22Rv1 (cell line): ENCODE measurements at regions not wholly inside any gene's neighbourhood (a gene's known extent, or its start where the extent isn't known, plus 50 kb on each side); places are given as distances from the start of the nearest gene placed in this dataset.

ENCODE experiments used
- H3K27ac ChIP-seq: fragments of 450-650 bp; 2 replicates; pipeline ENCODE4 v1.5.1; 2017
- ZFX ChIP-seq: fragments of 450-650 bp; IDR thresholded peaks from 2 replicates; pipeline ENCODE4 v1.6.1; 2017; ENCODE audit warnings: antibody characterized with exemption, borderline replicate concordance
- TF ChIP-seq, protein P1 (sequence below): fragments of 450-650 bp; IDR thresholded peaks from 2 replicates; pipeline ENCODE4 v1.5.1; 2017; ENCODE audit warnings: mild to moderate bottlenecking

DNA sequence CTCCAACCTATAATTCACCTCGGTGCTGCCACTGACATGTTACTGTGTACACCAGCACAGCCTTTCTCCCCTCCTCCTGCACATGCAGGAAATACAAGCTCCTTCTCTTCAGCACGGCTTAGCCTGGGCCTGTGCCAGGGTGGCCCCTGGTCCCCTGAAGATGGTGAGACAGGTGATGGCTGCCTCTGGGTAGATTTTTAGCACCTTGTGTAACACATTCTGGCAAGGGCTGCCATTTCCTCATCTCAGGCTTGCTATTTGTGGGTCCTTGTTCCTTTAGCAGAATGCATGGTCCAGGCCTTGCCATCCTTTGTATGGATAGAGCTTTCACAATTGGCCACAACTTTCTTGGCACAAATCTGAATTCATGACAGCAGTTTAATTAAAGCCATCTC lies 151.3 kb downstream of the CDC5L start:
- H3K27ac ChIP-seq, result no peak overlapping the region
- TF ChIP-seq, protein P1, sequence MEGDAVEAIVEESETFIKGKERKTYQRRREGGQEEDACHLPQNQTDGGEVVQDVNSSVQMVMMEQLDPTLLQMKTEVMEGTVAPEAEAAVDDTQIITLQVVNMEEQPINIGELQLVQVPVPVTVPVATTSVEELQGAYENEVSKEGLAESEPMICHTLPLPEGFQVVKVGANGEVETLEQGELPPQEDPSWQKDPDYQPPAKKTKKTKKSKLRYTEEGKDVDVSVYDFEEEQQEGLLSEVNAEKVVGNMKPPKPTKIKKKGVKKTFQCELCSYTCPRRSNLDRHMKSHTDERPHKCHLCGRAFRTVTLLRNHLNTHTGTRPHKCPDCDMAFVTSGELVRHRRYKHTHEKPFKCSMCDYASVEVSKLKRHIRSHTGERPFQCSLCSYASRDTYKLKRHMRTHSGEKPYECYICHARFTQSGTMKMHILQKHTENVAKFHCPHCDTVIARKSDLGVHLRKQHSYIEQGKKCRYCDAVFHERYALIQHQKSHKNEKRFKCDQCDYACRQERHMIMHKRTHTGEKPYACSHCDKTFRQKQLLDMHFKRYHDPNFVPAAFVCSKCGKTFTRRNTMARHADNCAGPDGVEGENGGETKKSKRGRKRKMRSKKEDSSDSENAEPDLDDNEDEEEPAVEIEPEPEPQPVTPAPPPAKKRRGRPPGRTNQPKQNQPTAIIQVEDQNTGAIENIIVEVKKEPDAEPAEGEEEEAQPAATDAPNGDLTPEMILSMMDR, result no peak
- TF ChIP-seq ZFX, result no peak

DNA sequence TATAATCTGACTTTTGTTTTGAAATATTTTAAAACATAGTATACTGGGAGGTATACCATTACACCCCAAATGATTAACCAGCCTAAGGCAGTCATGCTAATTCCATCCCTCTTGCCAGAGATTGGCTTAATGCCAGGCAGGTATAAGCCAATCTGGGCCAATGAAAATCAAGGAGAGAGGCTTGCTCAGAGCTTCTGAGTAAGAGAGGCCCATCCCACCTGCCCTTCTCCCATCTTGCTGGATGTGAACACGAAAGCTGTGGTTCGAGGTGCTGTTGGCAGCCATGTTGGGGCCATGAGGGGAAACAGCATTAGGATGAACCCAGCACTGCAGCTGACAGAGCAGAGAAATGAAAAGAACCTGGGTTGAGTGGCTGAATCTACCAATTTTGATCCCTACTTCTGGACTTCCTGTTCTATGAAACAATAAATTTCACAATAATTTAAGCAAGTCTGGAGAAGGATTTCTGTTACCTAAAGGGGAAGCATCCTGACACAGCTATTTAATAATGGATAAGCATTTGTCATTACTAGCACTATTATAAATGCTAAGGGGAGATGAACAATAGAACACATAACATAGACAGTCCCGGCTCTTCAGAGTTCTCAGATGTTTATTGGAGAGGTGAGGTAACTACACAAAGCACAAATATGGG lies 152.3 kb downstream of the CDC5L start:
- TF ChIP-seq, protein P1, result no peak
- no peak for TF ChIP-seq ZFX
- no peak overlapping the region for H3K27ac ChIP-seq

DNA sequence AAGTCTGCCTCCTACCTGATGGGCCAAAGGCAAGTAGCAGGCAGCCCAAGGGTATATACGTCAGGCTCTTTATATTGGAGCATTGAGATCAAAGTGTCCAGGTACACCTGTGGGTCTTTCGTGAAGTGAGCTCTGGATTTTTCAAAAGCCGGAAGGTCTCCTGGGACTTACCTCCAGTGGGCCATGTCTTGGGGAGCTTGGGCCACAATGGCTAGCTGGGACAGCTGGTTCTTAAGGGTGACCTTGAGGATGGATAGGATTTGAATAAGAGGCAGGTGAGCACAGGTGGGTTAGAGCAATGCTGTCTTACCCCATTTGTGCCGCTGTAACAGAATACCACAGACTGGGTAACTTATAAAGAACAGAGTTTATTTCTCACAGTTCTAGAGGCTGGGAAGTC lies 153.4 kb downstream of the CDC5L start:
- no peak for TF ChIP-seq ZFX
- TF ChIP-seq, protein P1, result no peak
- no peak overlapping the region for H3K27ac ChIP-seq

GRCh38 chr6:44542401-44543116 lies 155.1 kb downstream of the CDC5L start:
- TF ChIP-seq, protein P1, result no peak
- no peak for TF ChIP-seq ZFX
- no peak overlapping the region for H3K27ac ChIP-seq

GRCh38 chr6:44543664-44544063 lies 156.2 kb downstream of the CDC5L start:
- TF ChIP-seq, protein P1, result no peak
- no peak for TF ChIP-seq ZFX
- H3K27ac ChIP-seq, result no peak overlapping the region

DNA sequence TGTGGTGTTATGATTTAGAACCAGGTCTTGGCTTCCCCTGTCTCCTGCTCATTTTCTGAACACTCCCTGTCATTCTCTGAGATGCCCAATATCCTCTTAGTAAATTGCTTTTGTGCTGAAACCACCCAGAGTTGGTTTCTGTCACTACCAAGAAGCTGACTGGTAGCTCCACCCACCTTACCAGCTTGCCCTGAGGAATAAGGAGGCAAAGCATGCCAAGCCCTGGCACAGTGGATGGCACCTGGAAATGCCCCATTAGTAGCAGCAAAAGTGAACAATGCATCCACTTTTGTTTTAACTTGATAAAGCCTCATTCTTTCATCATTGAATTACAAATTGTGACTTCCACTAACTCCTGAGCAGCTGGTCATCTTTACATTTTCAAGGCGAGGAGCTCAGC lies 157.7 kb downstream of the CDC5L start:
- TF ChIP-seq ZFX, result no peak
- TF ChIP-seq, protein P1, result no peak
- H3K27ac ChIP-seq, result no peak overlapping the region

GRCh38 chr6:44548319-44548718 lies 160.8 kb downstream of the CDC5L start:
- H3K27ac ChIP-seq, result no peak overlapping the region
- TF ChIP-seq, protein P1, result no peak
- no peak for TF ChIP-seq ZFX
